ENCODE measurements at regions not wholly inside any gene's neighbourhood (a gene's known extent, or its start where the extent isn't known, plus 50 kb on each side); places are given as distances from the start of the nearest gene placed in this dataset.

DNA sequence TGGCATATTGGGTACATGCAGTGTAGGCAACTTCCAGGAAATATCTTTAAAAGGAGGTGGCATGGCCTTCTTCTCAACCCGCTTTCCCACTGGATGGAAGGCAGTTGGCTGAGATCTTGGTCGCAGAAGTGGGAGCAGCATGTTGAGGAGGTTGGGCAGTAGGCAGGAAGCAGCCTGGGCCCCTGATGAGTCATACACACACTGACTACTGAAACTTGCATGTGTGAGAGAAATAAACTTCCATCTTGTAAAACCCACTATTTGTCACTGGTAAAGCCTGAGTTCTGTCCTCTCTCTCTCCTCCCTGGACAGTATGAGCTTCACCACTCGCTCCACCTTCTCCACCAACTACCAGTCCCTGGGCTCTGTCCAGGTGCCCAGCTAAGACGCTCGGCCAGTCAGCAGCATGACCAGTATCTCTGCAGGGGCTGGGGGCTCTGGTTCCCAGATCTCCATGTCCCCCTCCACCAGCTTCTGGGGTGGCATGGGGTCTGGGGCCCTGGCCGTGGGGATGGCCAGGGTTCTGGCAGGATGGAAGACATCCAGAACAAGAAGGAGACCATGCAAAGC is 233.8 kb upstream of the SPRED2 start:
- DNase-seq = no peak

DNA sequence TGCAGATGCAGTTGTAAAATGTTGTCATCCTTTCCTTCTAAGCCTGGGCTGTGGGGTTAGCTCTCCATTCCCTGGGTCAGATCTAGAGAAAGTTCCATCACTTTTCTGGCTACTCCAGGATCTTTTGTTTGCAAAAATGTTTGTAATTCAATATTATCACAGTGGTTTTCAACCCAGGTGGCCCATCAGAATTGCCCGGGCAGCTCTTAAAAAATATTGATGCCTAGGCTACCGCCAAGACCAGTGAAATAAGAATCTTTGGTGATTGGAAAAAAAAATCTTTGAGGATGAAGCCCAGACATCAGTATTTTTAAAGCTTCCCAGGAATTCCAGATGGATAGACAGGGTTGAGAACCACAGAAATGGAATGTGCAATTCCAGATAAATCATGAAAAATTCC is 232.5 kb upstream of the SPRED2 start:
- DNase-seq = no peak

DNA sequence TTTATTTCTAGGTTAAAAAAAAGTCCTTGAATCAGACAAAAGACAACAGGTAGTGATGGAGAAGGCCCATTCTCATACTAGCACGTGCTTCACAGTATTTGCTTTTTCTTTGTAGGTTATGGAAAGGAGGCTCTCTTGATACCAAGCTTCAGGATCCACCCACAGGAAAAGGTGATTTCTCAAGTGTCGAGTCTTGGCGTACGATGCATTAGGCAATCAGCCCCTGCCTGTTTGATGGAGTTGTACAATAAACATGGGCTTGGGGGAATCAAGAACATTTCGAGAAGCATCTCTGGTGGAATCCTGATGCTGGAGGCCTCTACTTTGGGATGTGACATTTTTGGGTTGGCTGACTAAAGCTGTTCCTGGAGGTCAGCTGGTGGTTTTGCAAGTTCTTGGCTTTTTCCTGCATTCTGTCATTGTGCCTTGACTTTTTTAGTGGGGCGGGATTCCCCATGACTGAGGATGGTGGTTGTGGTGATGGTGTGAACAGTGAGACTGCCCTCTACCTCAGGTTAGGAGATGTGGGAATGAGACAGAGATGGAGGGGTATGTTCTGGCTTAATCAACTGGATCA is 231.5 kb upstream of the SPRED2 start:
- no peak for DNase-seq

DNA sequence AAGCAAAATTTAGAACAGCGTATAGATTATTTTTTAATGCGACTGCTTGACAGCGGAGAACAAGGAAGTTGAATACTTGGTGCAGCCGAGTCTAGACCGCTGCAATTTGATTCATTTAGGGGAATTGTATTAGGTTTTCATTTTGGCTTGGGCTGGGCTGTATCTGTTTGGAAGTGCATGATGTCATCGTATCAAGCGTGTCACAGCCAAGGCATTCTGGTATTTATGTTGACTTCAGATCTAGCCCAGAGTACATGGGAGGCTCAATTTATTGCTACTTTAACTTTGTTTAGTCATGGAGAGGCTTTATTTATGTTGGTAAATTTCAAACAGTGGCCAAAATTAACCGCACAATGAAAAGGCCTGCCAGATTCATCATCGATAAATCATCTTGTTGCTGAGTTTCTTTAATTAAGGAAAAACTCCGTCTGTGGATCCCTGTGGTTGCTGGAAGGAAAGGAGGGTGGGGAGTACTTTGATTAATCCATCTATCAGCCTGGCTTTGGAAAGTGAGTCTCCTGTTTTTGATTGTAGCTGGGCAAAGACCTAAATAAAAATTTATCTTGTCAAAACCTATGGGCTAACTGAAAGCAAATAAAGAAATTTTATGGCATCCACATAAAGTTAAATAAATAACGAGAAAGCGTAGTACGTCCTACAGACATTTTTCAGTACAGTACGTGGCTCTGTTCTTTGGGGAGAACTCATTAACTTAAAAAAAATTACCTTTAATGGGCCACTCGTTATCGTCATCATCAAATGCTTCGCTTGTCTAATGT is 230.4 kb upstream of the SPRED2 start:
- DNase-seq = no peak

DNA sequence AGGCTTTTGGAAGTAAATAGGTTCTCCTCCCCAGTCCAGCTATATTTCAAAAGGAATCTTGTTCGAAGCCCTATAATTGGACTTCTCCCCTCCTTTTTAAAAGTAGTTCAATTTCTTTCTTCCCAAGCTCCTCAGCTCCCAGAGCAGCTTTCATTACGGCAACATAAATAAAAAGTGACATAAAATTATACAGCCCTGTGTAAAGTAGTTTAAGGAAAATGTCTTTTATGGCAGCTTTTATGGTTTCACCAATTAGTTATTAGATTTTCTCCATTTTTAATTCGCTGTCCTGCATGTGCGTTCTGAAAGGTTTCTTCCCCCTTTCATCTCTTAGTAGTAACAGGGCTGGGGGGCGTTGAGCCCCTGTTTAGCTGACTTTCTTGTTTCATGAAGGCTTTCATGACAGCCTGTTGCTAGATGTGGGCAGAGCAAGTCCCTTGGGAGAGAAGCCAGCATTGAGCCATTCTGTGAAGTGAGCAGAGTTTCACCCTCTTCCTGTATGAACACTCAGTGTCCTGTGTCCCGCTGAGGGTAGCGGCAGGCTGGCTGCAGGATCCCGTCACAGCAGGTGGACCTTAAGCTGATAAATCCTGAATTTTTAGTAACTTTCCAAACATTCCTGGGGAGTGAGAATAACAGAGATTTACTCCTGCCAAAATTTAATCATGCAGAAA is 229.7 kb upstream of the SPRED2 start:
- DNase-seq = no peak

DNA sequence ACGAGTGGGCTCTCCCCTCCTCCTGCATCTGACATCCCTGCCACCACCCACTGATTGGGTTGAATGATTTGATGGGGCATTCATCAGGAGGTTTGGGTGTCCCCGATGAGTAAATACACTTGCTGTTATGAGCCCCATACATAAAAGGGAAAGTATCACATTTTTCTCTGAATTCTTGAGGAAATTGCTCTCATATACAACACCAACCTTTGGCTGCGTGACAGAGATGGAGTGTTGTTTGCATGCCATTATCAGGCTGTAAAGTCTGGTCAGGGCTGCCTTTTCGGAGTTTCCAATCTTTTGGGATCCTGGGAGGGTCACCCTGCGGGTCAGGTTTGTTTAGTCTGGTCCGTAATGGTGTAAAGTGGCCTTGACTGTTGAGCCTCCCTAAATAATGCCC is 227.9 kb upstream of the SPRED2 start:
- no peak for DNase-seq

DNA sequence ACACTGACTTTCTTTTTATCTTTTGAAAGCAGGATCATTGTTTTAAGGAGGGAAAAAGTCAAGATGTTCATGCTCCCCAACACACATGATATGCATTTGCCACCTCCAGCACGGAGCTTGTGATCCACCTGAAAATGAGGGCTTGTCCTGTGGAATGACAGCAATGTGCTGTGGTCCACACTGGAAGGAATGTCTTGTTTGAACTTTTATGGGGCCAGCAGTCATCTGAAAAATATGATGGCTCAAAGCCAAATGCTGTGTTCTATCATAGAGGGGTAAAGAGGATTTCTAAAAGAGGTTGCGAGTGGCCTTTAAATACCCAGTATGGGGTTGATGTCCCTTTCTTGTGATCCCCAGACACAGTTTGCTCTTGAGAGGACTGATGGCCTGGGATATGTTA is 226.5 kb upstream of the SPRED2 start:
- no peak for DNase-seq

DNA sequence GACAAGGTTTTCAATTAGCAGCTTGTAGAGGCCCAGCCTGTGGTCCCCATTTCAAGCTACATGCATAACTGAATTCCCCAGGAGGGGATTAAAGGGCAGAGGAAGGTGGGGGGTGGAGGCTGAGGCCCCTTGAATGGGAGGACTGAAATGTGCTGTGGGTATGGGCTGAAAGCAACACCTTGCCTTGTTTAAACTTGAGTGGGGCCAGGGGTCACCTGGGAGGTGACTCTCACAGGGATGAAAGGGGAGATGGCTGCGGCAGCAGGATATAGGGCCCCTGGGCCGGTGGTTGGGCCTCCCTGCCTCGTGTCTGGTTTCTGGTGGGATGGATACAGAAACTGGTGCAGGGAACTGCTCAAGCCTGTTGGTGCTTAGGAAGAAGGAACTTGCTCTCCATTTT is 225.9 kb upstream of the SPRED2 start:
- DNase-seq = no peak

DNA sequence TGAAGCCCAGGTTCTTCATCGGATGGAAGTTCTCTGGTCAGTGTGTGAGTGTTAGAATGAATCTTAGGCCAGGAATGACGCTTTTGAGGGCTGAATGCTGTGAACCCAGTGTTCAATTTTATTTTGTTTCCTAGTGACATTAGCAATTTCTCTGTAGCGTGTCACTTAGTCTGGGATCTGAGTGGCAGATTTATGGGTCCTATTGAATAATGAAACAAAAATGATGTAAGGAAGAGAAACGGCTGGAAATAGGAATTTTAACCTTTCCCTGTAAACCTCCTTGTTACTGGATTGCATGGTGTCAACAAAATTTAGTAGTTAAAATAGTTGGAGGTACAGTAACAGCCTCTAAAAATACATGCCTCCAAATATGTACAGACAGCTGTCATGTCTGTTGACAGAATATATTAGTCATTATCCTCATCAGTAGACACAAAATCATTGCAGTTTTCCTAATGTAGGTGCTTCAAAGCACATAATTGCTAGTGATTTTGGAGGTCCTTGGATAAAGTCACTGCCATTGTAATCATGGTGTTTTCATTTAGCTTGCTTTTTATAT is 223.8 kb upstream of the SPRED2 start:
- DNase-seq = no peak

DNA sequence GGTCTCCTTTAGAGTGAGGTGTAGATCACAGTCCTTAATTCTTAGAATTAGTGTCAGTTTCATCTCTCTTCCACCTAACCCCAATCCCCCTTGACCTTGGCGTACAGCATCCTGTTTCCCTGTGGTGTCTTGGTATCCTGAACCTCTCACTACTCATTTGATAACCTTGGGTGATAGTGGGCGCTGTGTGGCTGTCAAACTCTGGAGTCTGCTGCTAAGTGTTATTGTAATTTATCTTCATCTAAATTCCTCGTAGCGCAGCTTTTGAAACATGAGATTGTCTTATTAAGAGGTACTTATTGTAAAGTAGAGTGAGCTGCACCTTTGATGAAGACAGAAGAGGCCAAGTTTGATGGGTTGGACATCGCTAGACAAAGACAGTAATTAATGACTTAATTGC is 222.6 kb upstream of the SPRED2 start:
- no peak for DNase-seq

DNA sequence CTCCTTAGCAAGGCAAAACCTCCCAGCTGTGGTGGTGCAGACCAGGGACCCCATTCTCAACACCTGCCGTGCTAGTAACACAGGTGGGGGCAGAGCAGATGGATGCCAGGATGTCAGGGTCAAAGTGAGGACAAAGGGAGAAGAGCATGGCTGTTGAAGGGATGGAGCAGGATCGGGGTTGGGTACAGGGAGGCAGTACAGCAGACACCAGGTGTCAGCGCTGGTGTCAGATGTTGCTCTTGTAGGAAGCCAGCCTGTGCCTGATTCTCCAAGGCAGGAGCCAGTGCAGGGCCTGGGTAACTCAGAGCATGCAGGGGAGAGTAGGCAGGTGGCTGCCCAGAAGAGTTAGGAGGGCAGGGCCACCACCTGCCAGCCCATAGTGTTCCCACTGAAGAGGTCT is 222.1 kb upstream of the SPRED2 start:
- DNase-seq = no peak

DNA sequence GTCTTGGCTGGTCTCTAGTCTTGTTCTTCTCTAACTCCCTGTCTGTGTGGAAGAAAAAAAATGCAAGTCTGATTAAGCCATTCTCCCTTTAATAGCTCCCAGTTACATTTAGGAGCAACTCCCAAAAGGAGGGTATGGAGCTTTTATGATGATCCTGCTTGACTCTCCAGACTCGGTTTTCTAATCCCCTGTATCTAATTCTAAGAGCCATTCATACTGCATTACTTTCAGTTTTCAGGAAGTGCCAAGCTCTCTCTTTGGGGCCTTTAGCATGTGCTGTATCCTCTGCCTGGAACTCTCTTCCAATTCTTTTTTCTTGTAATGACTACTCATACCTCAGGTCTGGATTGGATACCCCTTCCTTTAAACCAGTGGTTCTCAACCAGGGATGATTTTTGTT is 219.7 kb upstream of the SPRED2 start:
- DNase-seq = no peak

DNA sequence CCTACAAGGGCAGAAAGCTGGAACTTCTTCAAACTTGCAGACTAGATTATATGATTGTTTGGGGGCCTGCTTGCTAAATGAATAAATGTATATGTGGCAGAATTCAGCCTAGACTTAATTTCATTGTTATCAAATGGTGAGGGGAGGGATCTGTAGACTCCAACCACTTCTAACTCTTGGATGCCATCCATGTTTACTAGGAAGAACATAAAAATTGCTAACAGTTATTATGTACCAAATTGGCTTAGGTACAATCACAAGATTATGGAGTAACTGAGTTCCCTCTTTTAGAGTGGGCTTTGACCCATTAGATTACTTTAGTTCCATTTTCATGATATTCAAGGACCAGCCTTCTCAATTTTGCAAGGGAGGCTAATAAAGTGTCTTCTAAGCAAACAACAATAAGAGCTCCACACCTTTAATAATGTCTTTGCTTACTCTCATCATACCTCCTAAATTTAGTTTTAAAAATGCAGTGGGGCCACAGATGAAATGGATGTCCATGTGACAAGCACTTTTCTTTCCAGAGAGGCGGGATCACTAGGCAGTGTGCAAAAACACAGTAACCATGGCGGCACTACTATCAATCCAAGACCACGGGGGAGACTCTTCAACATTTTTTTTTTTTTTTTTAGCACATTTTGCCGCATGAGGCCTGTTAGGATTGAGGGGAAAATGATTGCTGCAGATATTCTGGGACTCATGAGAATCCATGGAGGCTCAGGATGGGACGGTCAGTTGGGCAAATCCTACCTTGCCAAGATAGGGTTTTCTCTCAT is 217.6 kb upstream of the SPRED2 start:
- DNase-seq = no peak

DNA sequence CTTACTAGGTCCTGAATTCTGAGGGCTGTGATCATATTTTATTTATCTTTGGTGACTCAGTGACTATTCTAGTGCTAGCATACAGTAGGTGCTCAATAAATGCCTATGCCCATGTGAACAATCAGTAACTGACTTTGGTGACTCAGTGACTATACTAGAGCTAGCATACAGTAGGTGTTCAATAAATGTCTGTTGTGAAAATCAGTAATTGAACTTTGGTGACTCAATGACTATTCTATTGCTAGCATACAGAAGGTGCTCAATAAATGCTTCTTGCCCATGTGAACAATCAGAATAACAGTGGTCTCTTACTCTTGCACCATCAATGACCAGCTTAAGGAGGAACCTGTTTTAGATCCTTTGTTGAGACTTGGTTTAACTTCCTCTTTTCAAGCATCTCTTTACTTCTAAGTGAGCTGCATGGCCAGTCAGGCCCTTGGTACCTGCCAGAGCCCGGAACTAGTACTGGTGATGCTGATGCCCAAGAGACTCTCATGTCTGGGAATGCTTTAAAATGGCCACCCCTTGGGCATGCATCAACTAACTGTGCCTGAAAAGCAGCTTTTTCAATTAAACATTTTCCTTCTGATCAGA is 214.9 kb upstream of the SPRED2 start:
- DNase-seq = no peak

DNA sequence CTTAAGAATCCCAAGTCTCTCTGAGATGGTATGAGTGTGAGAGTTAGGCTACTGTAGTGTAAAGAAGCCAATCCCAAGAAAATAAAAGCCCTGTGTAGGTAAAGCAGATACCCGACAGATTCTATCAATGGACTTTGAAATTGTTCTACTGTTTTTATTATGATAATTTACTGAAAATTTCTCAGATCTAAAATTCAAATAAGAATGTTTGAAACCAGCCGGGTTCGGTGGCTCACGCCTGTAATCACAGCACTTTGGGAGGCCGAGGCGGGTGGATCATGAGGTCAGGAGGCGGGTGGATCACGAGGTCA is 208.3 kb upstream of the SPRED2 start:
- DNase-seq = no peak

DNA sequence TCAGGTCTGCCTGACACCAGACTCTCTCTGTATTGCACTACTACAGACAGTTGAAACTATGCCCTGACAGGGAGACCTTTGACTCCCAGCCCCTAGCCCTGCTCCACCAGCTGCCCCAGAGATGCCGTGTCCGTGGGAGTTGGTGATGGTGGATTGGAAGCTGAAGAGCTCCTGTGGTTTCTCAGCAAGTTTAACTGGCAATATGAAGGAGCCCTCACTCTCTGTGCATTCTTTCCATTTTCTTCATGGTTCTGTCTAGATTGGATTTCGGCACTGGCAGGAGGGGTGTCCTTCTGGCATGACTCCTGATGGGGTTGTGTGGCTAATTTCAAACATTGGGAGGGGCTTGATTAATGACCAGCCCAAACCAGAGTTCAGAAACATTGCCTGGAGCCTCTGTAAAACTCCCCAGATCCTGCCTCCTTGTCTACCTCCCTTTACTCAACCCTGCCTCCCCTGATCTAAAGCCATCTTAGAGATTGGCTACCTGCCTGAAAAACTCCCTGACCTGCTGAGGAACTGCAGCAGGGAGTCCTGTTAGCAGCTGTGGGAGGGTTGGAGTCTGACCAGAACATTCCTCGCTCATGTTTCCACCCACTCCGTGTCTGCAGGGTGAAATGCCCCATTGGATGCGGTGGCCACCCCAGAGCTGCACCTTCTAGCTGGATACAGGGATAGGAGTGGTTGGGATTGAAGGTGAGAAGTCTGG is 206.9 kb upstream of the SPRED2 start:
- DNase-seq = no peak

DNA sequence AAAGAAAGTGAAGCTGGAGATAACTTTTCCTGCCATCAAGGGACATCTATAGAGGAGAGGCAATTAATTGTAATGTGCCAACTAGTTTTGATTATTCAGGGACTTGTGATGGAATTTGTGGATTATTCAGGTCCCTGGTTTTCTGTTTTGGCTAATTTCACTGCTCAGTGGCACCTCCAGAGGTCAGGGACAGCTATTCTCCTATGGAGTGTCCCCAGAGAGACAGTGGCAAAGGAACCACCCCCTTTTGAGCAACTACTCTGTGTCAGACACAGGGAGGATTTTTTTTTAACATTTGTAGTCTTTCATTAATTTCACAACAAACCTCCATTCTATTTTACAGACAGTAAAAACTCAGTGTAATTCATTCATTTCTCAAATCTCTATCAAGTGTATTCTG is 206.0 kb upstream of the SPRED2 start:
- no peak for DNase-seq

DNA sequence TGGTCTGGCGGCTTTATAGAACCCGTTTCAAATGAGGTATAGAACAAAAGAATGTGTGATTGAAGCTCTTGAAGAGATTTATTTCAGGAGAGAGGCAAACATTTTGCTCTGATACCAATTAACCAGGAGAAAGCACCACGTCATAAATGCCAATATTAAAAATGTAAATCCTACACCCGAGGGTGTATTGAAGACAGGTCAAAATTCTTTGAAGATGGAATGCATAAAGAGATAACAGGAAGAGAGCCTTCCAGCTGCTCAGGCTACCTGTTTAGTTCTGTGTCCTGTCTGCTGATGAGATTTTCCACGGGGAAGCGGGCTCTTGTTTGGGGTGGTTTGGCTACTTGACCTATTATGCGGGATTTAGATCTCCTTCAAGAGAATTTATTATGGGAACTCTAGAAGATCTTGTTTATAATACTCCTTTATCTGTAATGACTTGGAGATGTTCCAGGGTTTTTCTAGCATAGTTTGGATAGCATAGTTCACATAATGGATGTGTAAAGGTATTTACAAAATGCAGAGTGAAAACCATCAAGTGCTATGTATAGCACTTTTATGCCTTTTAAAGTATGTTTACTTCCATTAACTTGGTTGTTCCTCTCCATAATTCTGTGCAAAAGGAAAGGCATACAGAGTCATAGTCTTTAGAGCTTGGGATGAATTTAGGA is 204.5 kb upstream of the SPRED2 start:
- DNase-seq = no peak

DNA sequence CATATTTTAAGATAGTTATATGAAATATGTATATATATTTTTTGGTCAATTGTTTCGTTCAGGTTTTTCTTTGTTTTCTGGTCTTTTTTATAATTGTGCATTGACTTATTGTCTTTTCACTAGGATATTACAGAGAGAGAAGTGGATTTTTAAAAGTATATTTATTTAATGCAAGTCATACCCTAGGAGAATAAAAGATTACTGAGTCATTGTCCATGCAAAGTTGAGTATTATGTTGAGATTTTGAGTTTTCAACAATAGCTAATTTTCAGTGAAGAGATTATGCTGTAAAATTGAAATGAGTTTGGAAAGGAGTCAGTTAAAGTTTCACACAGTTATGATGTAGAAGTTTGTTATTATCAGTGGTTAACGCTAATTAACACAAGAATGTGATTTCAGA is 203.6 kb upstream of the SPRED2 start:
- no peak for DNase-seq

DNA sequence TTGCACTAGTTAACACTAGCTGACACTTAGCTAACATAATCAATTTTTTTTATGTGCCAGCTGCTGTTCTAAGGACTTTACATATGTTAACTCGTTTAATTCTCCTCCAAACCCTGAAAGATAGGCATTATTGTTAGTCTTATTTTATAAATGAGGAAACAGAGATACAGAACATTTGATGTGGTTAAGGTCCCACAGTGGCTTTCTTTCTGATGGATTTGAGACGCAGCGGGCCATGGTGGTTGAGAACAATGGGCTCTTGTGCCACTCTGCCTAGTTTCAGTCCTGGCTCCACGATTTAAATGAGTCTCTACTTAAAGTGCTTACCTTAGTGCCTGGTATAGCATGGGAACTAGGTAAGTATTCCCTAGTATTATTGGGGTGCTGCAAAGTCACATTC is 201.9 kb upstream of the SPRED2 start:
- no peak for DNase-seq

DNA sequence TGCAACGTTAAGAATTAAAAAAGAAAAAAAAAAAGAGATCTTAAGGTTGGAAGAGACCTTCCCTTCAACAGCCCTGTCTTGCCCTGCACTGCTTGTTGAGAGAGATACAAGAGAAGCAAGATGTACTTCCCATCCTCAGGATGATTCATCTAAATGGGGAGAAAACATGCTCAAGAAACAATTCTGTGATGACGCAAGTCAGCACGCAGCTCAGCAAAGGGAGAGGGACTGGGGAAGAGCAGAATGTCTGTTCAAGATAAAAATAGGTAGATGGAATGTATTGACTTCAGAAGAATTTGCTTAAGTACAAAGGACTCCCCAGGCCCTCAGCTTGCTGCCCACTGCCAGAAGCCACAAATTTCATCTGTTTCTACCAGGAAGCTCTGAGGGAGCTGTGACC is 198.2 kb upstream of the SPRED2 start:
- DNase-seq = no peak

DNA sequence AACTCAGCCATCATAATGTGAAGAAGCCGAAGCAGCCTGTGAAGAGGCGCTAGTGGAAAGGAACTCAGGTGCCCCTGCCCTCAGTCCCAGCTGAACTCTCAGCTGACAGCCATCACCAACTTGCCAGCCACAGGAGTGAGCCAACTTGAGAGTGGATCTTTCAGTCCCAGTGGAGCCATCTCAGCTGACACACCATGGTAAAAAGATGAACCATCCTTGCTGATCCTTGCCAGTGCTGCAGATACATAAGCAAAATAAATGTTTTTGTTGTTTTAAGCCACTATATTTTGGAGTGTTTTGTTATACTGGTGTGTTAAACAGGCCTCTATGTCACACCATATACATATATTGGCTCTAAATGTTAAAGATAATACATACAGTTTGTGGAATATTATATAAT is 195.8 kb upstream of the SPRED2 start:
- no peak for DNase-seq

Measured in activated CD4-positive, alpha-beta T cell treated with anti-CD3 and anti-CD28 coated beads, Interleukin-2, amount 50 U/mL, for 48 hours (primary cell).